IMR-90 (cell line): ENCODE measurements at regions not wholly inside any gene's neighbourhood (a gene's known extent, or its start where the extent isn't known, plus 50 kb on each side); places are given as distances from the start of the nearest gene placed in this dataset.

Source experiments
- ATAC-seq: fragments of 200-7000 bp; cut with Tn5 transposase; 2 replicates; pipeline ENCODE4 v1.9.1; 2020; ENCODE audit warnings: low read depth, mild to moderate bottlenecking, moderate library complexity
- BruUV-seq: library from RNA; stranded (reverse); fragments of 400-500 nt; replicated peaks from 2 replicates; lab custom pipeline; 2021; lab: Mats Ljungman, UMichigan
- CTCF ChIA-PET: fragments of 300-600 bp; formaldehyde crosslinking; extraction: SDS; loops from one replicate; lab custom pipeline; 2021; ENCODE audit warnings: antibody characterized with exemption; lab: Yijun Ruan, JAX
- POLR2A ChIA-PET: fragments of 300-600 bp; sonication (Branson Sonifier 250); formaldehyde crosslinking; loops from one replicate; lab custom pipeline; 2022; ENCODE audit warnings: antibody characterized with exemption; ENCODE audit not compliant: unreplicated experiment; lab: Charles Lee
- DNase-seq: peaks from one replicate; pipeline ENCODE4 v3.0.0; 2013
- H2AFZ ChIP-seq: replicated peaks from 2 replicates; pipeline ENCODE3; 2013; ENCODE audit warnings: low read length, mild to moderate bottlenecking; ENCODE audit not compliant: poor library complexity
- H2AK5ac ChIP-seq: 2 replicates; pipeline ENCODE4 v1.6.1; 2013; ENCODE audit warnings: low read depth, low read length, inconsistent platforms
- H2AK9ac ChIP-seq: replicated peaks from 2 replicates; pipeline ENCODE3; 2013; ENCODE audit warnings: mild to moderate bottlenecking, low read depth, low read length, moderate library complexity; ENCODE audit not compliant: poor library complexity
- H2BK120ac ChIP-seq: 2 replicates; pipeline ENCODE4 v1.6.1; 2013; ENCODE audit warnings: low read depth, low read length, inconsistent platforms
- H2BK15ac ChIP-seq: 3 replicates; pipeline ENCODE4 v1.6.1; 2013; ENCODE audit warnings: low read depth, low read length, inconsistent platforms
- H2BK20ac ChIP-seq: 2 replicates; pipeline ENCODE4 v1.6.1; 2013; ENCODE audit warnings: low read depth, mild to moderate bottlenecking, inconsistent platforms, low read length, moderate library complexity
- H2BK5ac ChIP-seq: 2 replicates; pipeline ENCODE4 v1.6.1; 2013; ENCODE audit warnings: mild to moderate bottlenecking, low read depth, low read length, inconsistent platforms; ENCODE audit not compliant: poor library complexity, severe bottlenecking
- H3K14ac ChIP-seq: replicated peaks from 2 replicates; pipeline ENCODE4 v1.6.1; 2013; ENCODE audit warnings: low read depth, low read length, inconsistent platforms
- H3K18ac ChIP-seq: 2 replicates; pipeline ENCODE4 v1.6.1; 2013; ENCODE audit warnings: low read depth, low read length, control low read depth
- H3K23ac ChIP-seq: 2 replicates; pipeline ENCODE4 v1.6.1; 2013; ENCODE audit warnings: low read depth, low read length, inconsistent platforms
- H3K27ac ChIP-seq: 2 replicates; pipeline ENCODE4 v1.5.1; 2013; ENCODE audit warnings: mild to moderate bottlenecking, control low read depth, low read length; ENCODE audit not compliant: insufficient read depth
- H3K27me3 ChIP-seq: 2 replicates; pipeline ENCODE4 v1.6.1; 2013; ENCODE audit warnings: low read length; ENCODE audit not compliant: control insufficient read depth, insufficient read depth
- H3K36me3 ChIP-seq: 2 replicates; pipeline ENCODE4 v1.6.1; 2013; ENCODE audit warnings: low read length, mixed read lengths; ENCODE audit not compliant: control insufficient read depth, insufficient read depth
- H3K4ac ChIP-seq: 2 replicates; pipeline ENCODE4 v1.6.1; 2013; ENCODE audit warnings: low read depth, low read length, inconsistent platforms
- H3K4me1 ChIP-seq: 2 replicates; pipeline ENCODE4 v1.6.1; 2013; ENCODE audit warnings: low read length, mixed read lengths; ENCODE audit not compliant: control insufficient read depth, insufficient read depth
- H3K4me2 ChIP-seq: 2 replicates; pipeline ENCODE4 v1.6.1; 2013; ENCODE audit warnings: low read depth, mild to moderate bottlenecking, control low read depth, low read length, moderate library complexity
- H3K4me3 ChIP-seq: 2 replicates; pipeline ENCODE4 v1.5.1; 2013; ENCODE audit warnings: low read depth, mild to moderate bottlenecking, control low read depth, low read length, moderate library complexity; ENCODE audit not compliant: insufficient read depth
- H3K56ac ChIP-seq: 2 replicates; pipeline ENCODE4 v1.6.1; 2013; ENCODE audit warnings: low read length, inconsistent platforms; ENCODE audit not compliant: insufficient read depth; ENCODE audit errors: extremely low read depth
- H3K79me1 ChIP-seq, 2 experiments: 2 replicates each; pipeline ENCODE4 v1.6.1; 2013; ENCODE audit warnings: low read length in 2 of 2, inconsistent platforms in 1 of 2, low read depth in 1 of 2
- H3K9ac ChIP-seq: 2 replicates; pipeline ENCODE4 v1.6.1; 2013; ENCODE audit warnings: low read depth, low read length, control low read depth
- H3K9me1 ChIP-seq: 2 replicates; pipeline ENCODE4 v1.6.1; 2013; ENCODE audit warnings: low read length, inconsistent platforms; ENCODE audit not compliant: insufficient read depth
- H3K9me3 ChIP-seq: 2 replicates; pipeline ENCODE4 v1.6.1; 2013; ENCODE audit warnings: low read length; ENCODE audit not compliant: control insufficient read depth, insufficient read depth
- H4K20me1 ChIP-seq: 2 replicates; pipeline ENCODE4 v1.6.1; 2013; ENCODE audit warnings: low read length, inconsistent platforms; ENCODE audit not compliant: insufficient read depth
- H4K5ac ChIP-seq: 2 replicates; pipeline ENCODE4 v1.6.1; 2013; ENCODE audit warnings: mild to moderate bottlenecking, low read depth, low read length, control low read depth
- H4K8ac ChIP-seq, 2 experiments: 2 replicates each; pipeline ENCODE4 v1.6.1; 2013; ENCODE audit warnings: low read depth in 2 of 2, low read length in 2 of 2, control low read depth in 1 of 2, inconsistent platforms in 1 of 2
- H4K91ac ChIP-seq: 2 replicates; pipeline ENCODE4 v1.6.1; 2013; ENCODE audit warnings: low read depth, low read length, inconsistent platforms; ENCODE audit not compliant: insufficient read depth
- BHLHE40 ChIP-seq: fragments of 150-350 bp; IDR thresholded peaks from 2 replicates; pipeline ENCODE4 v1.6.1; 2016; ENCODE audit warnings: mild to moderate bottlenecking, low read depth, low read length
- CEBPB ChIP-seq: IDR thresholded peaks from 2 replicates; pipeline ENCODE4 v1.6.1; 2012; ENCODE audit warnings: low read depth, low read length, improper control_type of control experiment
- CHD1 ChIP-seq: IDR thresholded peaks from 2 replicates; pipeline ENCODE4 v1.6.1; 2012; ENCODE audit warnings: low read depth, low read length, improper control_type of control experiment
- ELK1 ChIP-seq: fragments of 150-350 bp; IDR thresholded peaks from 2 replicates; pipeline ENCODE4 v1.6.1; 2016; ENCODE audit warnings: low read depth, mild to moderate bottlenecking, low read length, moderate library complexity, borderline replicate concordance
- FOS ChIP-seq: fragments of 150-350 bp; IDR thresholded peaks from 2 replicates; pipeline ENCODE4 v1.6.1; 2016; ENCODE audit warnings: low read depth, low read length
- MAFK ChIP-seq: IDR thresholded peaks from 2 replicates; pipeline ENCODE4 v1.6.1; 2012; ENCODE audit warnings: low read depth, low read length, improper control_type of control experiment
- MAZ ChIP-seq: IDR thresholded peaks from 2 replicates; pipeline ENCODE4 v1.6.1; 2012; ENCODE audit warnings: low read depth, mild to moderate bottlenecking, low read length, improper control_type of control experiment, moderate library complexity, borderline replicate concordance
- MXI1 ChIP-seq: IDR thresholded peaks from 2 replicates; pipeline ENCODE4 v1.6.1; 2012; ENCODE audit warnings: low read depth, mild to moderate bottlenecking, low read length, moderate library complexity, borderline replicate concordance
- NFE2L2 ChIP-seq: fragments of 150-350 bp; IDR thresholded peaks from 2 replicates; pipeline ENCODE4 v1.6.1; 2016; ENCODE audit warnings: low read depth, mild to moderate bottlenecking, low read length
- POLR2A ChIP-seq: IDR thresholded peaks from 2 replicates; pipeline ENCODE4 v1.6.1; 2012; ENCODE audit warnings: mild to moderate bottlenecking, low read depth, low read length
- RCOR1 ChIP-seq: IDR thresholded peaks from 2 replicates; pipeline ENCODE4 v1.6.1; 2012; ENCODE audit warnings: mild to moderate bottlenecking, low read length, improper control_type of control experiment; ENCODE audit not compliant: insufficient replicate concordance
- RFX5 ChIP-seq: IDR thresholded peaks from 2 replicates; pipeline ENCODE4 v1.8.0; 2012; ENCODE audit warnings: low read depth, mild to moderate bottlenecking, low read length, moderate library complexity
- SMC3 ChIP-seq: fragments of 150-350 bp; IDR thresholded peaks from 2 replicates; pipeline ENCODE4 v1.6.1; 2016; ENCODE audit warnings: low read depth, mild to moderate bottlenecking, antibody characterized with exemption, low read length, moderate library complexity
- USF2 ChIP-seq: fragments of 150-350 bp; IDR thresholded peaks from 2 replicates; pipeline ENCODE4 v1.6.1; 2017; ENCODE audit warnings: mild to moderate bottlenecking, antibody characterized with exemption, low read length, low read depth
- whole genome bisulfite sequencing, 2 experiments: methylation state at CpG; one replicate each; pipeline versions ENCODE4 v1.1.5 to v1.1.7; 2013; ENCODE audit warnings: missing lambda C conversion rate in 2 of 2; ENCODE audit not compliant: insufficient read length in 1 of 2; ENCODE audit errors: extremely low coverage in 2 of 2; 5-methylcytosine and 5-hydroxymethylcytosine counted together
- dilution Hi-C: fragments of 300-500 bp; cut with HindIII; formaldehyde crosslinking; loops from one replicate; pipeline ENCODE4 v1.14.3; 2018; ENCODE audit warnings: low sequenced_read_pairs; ENCODE audit not compliant: unreplicated experiment
- in situ Hi-C: fragments of 300-500 bp; cut with MboI; formaldehyde crosslinking; loops from 3 replicates; pipeline ENCODE4 v1.14.3; 2019; ENCODE audit warnings: low sequenced_read_pairs, inconsistent platforms, mixed read lengths
- intact Hi-C: fragments of 100-400 bp; cut with micrococcal nuclease; formaldehyde crosslinking; loops from 2 replicates; pipeline ENCODE4 v1.10.0; 2022
- TF ChIP-seq, protein P1 (sequence below): conservative IDR thresholded peaks from 2 replicates; pipeline ENCODE4 v1.5.1; 2012; ENCODE audit warnings: mild to moderate bottlenecking, low read depth, low read length, improper control_type of control experiment

DNA sequence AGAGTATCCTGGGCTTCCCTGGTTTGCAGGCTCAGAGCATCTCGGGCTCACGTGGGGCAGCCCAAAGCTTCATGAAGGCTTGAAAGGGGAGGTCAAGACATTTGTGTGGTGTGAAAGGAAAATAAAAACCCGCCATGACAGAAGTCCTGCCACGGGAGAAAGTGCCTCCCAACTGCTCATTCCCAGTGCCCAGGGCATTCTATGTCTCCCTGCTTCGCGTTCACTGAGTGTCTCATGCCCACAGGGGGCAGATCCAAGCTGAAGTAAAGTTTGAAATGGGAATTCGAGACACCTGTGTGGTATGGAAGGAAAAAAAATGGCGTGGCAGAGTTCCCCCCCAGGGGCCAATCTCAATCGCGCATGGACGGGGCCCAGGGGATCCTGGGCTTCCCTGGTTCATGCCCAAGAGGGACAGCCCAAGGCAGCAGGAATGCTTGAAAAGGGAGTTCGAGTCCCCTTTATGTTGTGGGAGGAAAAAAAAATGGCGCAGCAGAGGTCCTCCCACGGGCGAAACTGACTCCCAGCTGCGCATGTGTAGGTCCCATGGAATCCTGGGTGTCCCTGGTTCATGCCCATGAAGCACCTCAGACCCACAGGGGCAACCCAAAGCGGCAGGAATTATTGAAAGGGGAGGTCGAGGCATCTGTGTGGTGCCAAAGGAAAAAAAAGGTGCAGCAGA is 576.7 kb downstream of the ALG10 start:
- Histone ChIP-seq H3K9me1 (no peaks in the 10 kb centered on the region), H3K14ac (no peak overlapping the region), H2BK5ac (no peak overlapping the region), H3K18ac (no peak overlapping the region), H4K8ac (no peak overlapping the region), H2AFZ (no peak overlapping the region), H3K4me1 (no peaks in the 10 kb centered on the region), H3K4ac (no peak overlapping the region), H4K20me1 (no peaks in the 10 kb centered on the region), H2AK9ac (no peak overlapping the region), H3K56ac (no peak overlapping the region), H3K36me3 (no peaks in the 10 kb centered on the region), H3K9ac (no peak overlapping the region), H3K4me3 (no peak overlapping the region), H2AK5ac (no peak overlapping the region), H2BK15ac (no peak overlapping the region), H3K79me1 (no peaks in the 10 kb centered on the region), H3K27me3 (no peaks in the 10 kb centered on the region), H3K27ac (no peak overlapping the region), H2BK120ac (no peak overlapping the region), H3K23ac (no peak overlapping the region), H4K91ac (no peak overlapping the region), H3K9me3 (peaks cover 61% of the 10 kb centered on the region), H4K5ac (no peak overlapping the region), H2BK20ac (no peak overlapping the region), H3K4me2 (no peak overlapping the region)
- ChIA-PET CTCF (no interaction called here), POLR2A (no interaction called here)
- 7% methylated on average over 3 of the region's 18 CpGs; no CpG with 5 or more reads in 1 of the 2 experiments for WGBS, 2 experiments
- DNase-seq (no peak), ATAC-seq (no peak)
- intact Hi-C loops = no loop called here
- TF ChIP-seq RFX5 = no peak
- TF ChIP-seq POLR2A = no peak
- no peak for TF ChIP-seq ELK1
- TF ChIP-seq CEBPB = no peak
- no peak for TF ChIP-seq RCOR1
- no peak for TF ChIP-seq MXI1
- TF ChIP-seq CHD1 = no peak
- TF ChIP-seq, protein P1, sequence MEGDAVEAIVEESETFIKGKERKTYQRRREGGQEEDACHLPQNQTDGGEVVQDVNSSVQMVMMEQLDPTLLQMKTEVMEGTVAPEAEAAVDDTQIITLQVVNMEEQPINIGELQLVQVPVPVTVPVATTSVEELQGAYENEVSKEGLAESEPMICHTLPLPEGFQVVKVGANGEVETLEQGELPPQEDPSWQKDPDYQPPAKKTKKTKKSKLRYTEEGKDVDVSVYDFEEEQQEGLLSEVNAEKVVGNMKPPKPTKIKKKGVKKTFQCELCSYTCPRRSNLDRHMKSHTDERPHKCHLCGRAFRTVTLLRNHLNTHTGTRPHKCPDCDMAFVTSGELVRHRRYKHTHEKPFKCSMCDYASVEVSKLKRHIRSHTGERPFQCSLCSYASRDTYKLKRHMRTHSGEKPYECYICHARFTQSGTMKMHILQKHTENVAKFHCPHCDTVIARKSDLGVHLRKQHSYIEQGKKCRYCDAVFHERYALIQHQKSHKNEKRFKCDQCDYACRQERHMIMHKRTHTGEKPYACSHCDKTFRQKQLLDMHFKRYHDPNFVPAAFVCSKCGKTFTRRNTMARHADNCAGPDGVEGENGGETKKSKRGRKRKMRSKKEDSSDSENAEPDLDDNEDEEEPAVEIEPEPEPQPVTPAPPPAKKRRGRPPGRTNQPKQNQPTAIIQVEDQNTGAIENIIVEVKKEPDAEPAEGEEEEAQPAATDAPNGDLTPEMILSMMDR = no peak
- no peak for TF ChIP-seq BHLHE40
- TF ChIP-seq NFE2L2 = no peak
- no peak for TF ChIP-seq SMC3
- TF ChIP-seq FOS = no peak
- no peak for TF ChIP-seq MAZ
- no peak for TF ChIP-seq MAFK
- TF ChIP-seq USF2 = no peak
- in situ Hi-C loops = no loop called here
- dilution Hi-C loops = no loop called here
- no TSS peak for BruUV-seq
